ENCODE measurements at regions not wholly inside any gene's neighbourhood (a gene's known extent, or its start where the extent isn't known, plus 50 kb on each side); places are given as distances from the start of the nearest gene placed in this dataset.

- TF ChIP-seq TAF1 (IDR thresholded peaks at IDR 0.05; ENCODE audit: low read depth) (no peak), FOXM1 (IDR thresholded peaks at IDR 0.05; ENCODE audit: borderline replicate concordance, low read depth) (no peak), REST (IDR thresholded peaks at IDR 0.05; ENCODE audit: low read depth) (no peak), MAX (IDR thresholded peaks at IDR 0.05) (no peak), USF1 (IDR thresholded peaks at IDR 0.05) (no peak), EP300 (IDR thresholded peaks at IDR 0.05; ENCODE audit: borderline replicate concordance) (no peak), TCF12 (IDR thresholded peaks at IDR 0.05; ENCODE audit: low read depth) (no peak), RAD21 (IDR thresholded peaks at IDR 0.05; ENCODE audit: low read depth) (no peak), TEAD4 (IDR thresholded peaks at IDR 0.05) (no peak), ZBTB7A (IDR thresholded peaks at IDR 0.05; ENCODE audit: low read depth) (no peak), YY1 (IDR thresholded peaks at IDR 0.05; ENCODE audit: low read depth) (no peak)
Observed at GRCh38 chr2:184314829-184315228, 283.5 kb upstream of the ZNF804A start.
